ENCODE measurements at regions not wholly inside any gene's neighbourhood (a gene's known extent, or its start where the extent isn't known, plus 50 kb on each side); places are given as distances from the start of the nearest gene placed in this dataset.

DNA sequence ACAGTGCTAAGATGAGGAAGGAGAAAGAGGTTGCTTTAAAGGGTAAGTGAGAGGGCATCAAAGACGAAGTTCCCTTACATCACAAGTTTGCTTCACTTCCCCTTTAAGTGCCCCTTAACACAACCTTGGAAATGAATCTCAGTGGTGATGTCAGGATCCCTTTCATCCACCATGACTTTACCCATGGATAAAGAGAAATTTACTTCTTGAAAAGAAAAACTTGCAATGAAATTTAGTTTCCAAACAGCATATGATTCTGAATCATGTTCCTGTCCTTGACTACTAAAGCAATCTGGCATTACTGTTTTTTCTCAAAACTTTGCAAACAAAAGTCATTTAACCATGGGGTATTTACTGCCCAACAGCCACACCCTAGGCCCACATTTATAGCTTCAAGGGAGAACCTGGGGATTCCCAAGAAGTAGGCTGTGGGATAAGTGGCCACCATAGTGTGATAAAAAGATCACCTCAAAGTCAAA lies 135.9 kb downstream of the ITGB8 start:
- TF ChIP-seq, protein P1, sequence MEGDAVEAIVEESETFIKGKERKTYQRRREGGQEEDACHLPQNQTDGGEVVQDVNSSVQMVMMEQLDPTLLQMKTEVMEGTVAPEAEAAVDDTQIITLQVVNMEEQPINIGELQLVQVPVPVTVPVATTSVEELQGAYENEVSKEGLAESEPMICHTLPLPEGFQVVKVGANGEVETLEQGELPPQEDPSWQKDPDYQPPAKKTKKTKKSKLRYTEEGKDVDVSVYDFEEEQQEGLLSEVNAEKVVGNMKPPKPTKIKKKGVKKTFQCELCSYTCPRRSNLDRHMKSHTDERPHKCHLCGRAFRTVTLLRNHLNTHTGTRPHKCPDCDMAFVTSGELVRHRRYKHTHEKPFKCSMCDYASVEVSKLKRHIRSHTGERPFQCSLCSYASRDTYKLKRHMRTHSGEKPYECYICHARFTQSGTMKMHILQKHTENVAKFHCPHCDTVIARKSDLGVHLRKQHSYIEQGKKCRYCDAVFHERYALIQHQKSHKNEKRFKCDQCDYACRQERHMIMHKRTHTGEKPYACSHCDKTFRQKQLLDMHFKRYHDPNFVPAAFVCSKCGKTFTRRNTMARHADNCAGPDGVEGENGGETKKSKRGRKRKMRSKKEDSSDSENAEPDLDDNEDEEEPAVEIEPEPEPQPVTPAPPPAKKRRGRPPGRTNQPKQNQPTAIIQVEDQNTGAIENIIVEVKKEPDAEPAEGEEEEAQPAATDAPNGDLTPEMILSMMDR (IDR thresholded peaks at IDR 0.05), result no peak

DNA sequence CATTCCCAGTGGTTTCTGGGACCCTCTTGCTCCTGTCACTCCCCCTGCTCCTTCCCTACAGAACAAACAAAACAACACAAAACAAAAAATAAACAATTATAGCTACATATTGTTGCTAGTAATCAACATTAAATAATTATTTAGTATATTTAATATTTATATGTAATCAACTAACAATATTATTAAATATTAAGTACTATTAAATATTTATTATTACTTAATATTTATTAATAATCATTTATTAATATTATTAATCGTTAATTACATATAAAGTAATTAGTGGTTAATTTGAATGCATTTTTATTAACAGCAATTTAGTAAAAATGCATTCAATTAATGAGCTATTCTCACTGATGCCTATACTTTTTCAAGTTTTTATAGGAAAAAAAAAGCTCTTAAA lies 139.4 kb downstream of the ITGB8 start:
- TF ChIP-seq, protein P1 (IDR thresholded peaks at IDR 0.05), result no peak

DNA sequence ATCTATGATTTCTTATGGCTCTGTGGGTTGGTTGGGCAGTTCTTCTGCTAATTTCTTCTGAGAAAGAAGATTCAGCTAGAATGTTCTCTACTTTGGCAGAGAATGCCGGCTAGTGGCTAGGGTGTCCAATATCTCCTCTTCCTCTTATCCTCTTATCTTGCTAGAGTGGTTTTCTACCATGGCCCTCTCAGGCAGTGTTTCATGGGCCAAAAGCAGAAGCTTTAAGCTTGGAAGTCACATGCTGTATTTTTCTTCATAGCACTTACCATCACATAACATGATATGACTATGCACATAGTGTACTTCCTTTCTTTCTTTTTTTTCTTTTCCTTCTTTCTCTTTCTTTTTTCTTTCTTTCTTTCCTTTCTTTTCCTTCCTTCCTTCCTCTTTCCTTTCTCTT lies 140.0 kb downstream of the ITGB8 start:
- TF ChIP-seq, protein P1 (IDR thresholded peaks at IDR 0.05), result no peak

DNA sequence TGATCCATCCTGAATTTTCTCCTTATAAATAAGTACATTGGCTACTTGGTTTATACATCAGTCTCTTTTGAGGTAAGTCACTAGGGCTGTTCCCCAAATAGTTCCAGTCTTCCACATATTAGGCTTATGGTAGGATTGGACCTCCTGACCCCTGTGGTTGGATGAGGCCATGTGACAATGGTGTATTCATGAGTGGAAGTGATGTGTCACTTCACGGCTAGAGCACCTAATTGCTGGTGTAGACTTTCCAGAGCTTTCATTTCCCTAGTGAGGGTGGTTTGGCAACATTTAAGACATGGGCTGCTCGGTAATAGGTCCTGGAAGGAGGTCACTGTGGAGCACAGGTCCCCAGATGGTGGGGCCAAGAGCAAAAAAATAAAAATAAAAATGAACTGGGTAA lies 141.2 kb upstream of the ABCB5 start:
- TF ChIP-seq, protein P1 (IDR thresholded peaks at IDR 0.05), result no peak

DNA sequence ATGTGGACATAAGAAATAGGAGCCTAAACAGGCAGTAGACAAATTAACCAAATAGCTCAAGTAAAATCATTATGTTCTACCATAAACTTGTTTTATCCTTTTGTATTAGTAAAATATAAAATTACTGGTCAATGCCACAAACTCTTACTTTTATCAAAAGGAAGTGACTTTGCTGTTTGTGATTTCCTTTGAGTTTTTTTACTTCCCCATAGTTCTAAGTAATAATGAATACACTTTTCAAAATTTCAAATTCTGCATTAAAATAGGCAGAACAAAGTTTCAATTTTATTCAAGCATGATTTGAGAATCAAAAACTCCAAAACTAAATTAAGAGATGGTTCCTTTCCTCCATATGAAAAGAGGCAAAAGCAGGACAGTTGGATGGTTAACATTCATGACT lies 139.7 kb upstream of the ABCB5 start:
- TF ChIP-seq, protein P1 (IDR thresholded peaks at IDR 0.05), result no peak

DNA sequence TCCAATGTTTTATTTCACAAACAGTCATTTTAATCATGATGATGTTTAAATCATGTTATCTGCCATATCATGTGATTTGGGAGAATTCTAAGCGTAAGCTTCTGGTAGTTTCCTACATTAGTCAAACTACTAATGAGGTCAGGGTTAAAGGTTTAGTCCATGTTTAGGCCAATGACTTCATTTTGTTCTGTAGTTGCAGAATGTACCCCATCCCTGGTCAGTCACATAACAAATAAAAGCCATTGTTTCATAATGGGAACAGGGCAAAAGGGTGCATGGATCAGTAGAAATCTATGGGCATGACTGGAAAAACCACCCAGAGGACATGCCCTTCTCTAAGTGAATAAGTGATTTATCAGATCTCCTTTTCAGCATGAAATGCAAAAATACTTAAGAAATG lies 138.4 kb upstream of the ABCB5 start:
- TF ChIP-seq, protein P1 (IDR thresholded peaks at IDR 0.05), result no peak

DNA sequence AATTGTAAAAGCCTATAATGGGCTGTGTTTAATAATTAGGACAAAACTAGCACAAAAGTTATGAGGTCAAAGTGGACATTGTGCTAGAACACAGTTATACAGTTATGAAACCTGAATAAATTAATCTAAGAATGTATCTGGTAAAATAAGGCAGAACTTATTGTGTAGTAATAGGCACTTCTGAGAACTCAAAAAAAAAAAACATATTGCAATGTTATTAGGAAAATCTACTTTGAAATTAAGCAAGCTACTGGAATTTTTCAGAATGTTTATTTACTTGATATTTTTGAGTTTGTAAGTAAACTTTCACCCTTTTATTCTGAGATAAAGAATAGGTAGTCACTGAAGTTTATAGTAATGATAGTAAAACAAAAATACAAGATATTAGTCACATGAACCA lies 135.8 kb upstream of the ABCB5 start:
- TF ChIP-seq, protein P1 (IDR thresholded peaks at IDR 0.05), result no peak

DNA sequence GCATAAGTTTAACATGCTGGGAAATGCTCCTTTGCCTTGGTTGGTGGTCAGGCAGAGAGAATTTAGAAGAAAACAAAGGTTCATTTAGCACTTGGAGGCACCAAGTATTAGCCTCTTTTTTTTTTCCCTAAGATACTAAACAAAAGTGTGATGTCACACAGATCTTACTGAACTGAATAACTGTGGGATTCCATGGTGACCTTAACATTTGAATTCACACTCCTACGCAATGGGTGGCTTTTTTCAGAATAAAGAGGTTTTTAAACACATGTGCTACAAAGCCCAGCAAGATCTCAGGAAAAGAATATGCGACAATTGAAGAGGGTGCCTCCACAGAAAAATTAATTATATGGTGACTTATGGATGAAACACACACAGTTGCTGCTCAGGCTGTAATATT lies 133.4 kb upstream of the ABCB5 start:
- TF ChIP-seq, protein P1 (IDR thresholded peaks at IDR 0.05), result no peak

Measured in LNCAP (cell line).